ENCODE measurements at regions not wholly inside any gene's neighbourhood (a gene's known extent, or its start where the extent isn't known, plus 50 kb on each side); places are given as distances from the start of the nearest gene placed in this dataset.
"Not testable (repeated sequence)": the region's sequence is repeated elsewhere in the genome, so short reads cannot be mapped to it uniquely, and the experiment has no call there.

DNA sequence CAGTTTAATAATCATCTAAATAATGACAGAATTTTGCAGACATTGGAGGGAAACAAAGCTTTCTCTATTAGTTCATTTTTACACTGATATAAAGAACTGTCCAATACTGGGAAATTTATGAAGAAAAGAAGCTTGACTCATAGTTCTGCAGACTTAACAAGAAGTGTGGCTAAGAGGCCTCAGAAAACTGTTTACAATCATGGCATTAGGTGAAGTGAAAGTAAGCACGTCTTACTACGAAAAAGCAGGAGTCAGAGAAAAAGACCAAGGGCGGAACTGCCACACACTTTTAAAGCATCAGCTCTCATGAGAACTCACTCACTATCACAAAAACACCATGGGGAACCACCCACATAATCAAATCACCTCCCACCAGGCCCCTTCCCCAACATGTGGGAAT is 804.4 kb downstream of the FLRT2 start:
- no peak for DNase-seq

DNA sequence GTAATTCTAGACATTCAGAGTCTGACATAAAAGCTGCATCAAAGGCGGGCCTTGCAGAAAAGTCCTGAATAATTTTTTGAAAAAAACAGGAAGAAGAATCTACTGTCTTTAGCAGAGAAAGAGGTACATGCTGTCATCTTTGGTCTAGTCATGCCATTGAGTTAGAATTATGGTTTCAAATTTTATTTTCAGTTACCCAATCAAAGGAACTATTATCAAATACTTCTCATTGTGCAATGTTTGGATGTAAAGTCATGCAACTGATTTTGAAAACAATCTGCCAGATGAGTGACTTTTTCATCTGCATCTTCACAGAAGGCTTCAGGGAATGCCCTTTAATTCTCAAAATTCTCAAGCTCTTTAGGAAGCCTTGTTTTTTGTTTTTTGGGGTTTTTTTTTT is 803.5 kb downstream of the FLRT2 start:
- DNase-seq = no peak

DNA sequence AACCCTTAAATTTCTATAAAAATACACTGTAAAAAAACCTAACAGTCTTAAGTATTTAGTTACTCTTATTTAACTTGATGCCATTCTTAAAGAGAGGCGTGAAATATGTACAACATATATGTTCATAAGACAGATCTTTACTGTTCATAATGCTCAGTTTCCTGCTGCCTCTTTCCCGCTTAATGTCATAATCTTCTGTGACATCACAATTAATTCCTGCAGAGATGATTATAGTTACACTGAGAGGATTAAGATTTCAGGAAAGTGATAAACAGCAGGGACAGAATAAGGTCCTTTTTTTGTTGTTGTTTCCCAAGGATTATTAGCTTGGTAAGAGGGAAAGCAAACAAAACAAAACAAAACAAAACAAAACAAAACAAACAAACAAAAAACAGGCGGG is 801.4 kb downstream of the FLRT2 start:
- DNase-seq = no peak

DNA sequence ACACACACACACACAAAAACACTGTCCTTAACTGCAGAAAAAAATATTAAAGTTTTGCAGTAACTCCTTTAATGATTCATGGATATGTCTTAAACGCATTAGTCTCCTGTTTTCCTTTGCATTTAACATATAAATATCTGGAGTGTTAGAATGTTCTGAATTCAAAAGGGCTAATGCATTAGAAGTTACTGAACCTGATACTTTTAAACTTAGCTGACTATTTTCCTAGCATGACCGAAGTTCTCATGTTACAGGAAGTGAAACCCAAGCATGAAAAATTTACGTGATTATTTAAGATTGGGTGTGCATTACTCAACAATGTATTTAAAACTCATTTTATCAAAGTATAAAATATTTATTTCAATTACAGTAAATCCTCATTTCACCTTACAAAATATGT is 791.2 kb downstream of the FLRT2 start:
- no peak for DNase-seq

DNA sequence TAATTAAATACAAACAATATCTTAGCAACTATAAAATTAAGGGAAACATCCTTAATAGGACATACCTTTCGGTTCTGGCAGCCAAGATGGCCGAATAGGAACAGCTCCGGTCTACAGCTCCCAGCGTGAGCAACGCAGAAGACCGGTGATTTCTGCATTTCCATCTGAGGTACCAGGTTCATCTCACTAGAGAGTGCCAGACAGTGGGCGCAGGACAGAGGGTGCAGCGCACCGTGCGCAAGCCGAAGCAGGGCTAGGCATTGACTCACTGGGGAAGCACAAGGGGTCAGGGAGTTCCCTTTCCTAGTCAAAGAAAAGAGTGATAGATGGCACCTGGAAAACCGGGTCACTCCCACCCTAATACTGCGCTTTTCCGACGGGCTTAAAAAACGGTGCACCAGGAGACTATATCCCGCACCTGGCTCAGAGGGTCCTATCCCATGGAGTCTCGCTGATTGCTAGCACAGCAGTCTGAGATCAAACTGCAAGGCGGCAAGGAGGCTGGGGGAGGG is 782.3 kb downstream of the FLRT2 start:
- DNase-seq = not testable (repeated sequence)

GRCh38 chr14:86311151-86311550 is 781.2 kb downstream of the FLRT2 start:
- peak; percentile 9 for DNase-seq

GRCh38 chr14:86310611-86311010 is 780.7 kb downstream of the FLRT2 start:
- peak; percentile 37 for DNase-seq

GRCh38 chr14:86310148-86310547 is 780.2 kb downstream of the FLRT2 start:
- no peak for DNase-seq

GRCh38 chr14:86305058-86305457 is 775.1 kb downstream of the FLRT2 start:
- DNase-seq = no peak

DNA sequence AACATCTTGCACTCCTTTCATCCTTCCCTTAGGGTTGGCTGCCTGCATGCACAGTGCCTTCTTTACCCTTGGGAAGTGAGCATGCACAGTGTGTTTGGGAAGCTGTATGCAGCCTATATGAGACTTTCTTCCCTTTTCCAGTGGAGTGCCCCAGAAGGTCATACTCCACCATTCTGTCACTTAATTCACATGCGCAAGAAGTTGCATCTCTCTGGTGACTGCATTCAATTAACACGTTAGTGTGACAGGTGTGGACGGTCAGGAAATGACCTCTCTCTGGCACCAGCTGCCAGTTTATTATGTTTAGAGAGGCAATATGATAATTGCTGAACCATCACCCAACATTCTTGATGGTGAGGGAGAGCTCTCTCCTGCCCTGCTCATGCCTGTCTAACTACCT is 770.0 kb downstream of the FLRT2 start:
- no peak for DNase-seq

GRCh38 chr14:86296173-86296572 is 766.2 kb downstream of the FLRT2 start:
- peak; percentile 85 for DNase-seq

GRCh38 chr14:86288336-86288735 is 758.4 kb downstream of the FLRT2 start:
- peak; percentile 2 for DNase-seq

DNA sequence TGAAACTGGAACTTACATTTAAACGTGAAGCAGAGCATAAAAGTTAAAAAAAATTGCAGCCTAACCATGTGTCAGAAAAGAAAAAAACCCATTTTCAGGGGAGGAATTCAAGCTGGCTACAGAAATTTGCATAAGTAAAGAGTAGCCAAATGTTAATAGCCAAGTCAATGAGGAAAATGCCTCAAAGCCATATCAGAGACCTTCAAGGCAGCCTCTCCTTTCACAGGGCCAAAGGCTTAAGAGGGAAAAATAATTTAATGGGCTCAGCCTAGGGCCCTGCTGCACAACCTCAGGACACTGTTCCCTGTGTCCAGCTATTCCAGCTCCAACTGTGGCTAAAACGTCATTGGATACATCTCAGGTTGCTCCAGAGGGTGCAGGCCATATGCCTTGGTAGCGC is 749.5 kb downstream of the FLRT2 start:
- no peak for DNase-seq

- no peak for DNase-seq
Observed at GRCh38 chr14:86257973-86258372, 728.0 kb downstream of the FLRT2 start.

DNA sequence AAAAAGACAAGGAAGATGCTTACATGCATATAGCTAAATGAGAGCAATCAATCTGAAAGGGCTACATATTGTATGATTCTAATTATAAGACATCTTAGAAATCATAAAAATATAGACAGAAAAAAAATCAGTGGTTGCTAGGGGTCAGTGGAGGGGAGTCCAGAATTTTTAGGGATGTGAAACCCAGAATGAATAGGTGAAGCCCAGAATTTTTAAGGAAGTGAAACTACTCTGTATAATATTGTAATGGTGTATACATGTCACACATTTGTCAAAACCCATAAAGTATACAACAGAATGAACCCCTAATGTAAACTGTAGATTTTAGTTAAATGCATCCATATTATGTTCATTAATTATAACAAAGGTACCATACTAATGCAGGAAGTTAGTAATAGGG is 713.2 kb downstream of the FLRT2 start:
- DNase-seq = no peak

GRCh38 chr14:86237733-86238132 is 707.8 kb downstream of the FLRT2 start:
- no peak for DNase-seq

GRCh38 chr14:86221755-86222154 is 691.8 kb downstream of the FLRT2 start:
- no peak for DNase-seq

GRCh38 chr14:86221000-86221399 is 691.1 kb downstream of the FLRT2 start:
- no peak for DNase-seq

DNA sequence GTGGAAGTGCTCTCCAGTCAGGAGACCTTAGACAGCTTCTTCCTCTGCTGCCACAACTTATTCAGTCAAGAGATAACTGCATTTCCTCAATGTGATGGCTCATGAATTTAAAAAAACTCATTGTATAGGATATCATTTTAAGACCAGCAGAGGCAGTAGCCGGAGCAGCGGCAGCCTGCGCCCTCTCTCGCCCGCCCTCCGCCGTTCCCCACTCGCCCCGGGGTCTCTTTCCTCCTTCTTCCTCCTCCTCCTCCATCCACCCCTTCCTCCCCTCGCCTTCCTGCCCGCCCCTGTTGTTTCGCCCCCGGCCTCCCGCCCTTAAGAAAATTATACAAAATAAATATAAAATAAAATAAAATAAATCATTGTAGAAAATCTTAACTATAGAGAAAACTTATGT is 687.6 kb downstream of the FLRT2 start:
- DNase-seq = no peak

DNA sequence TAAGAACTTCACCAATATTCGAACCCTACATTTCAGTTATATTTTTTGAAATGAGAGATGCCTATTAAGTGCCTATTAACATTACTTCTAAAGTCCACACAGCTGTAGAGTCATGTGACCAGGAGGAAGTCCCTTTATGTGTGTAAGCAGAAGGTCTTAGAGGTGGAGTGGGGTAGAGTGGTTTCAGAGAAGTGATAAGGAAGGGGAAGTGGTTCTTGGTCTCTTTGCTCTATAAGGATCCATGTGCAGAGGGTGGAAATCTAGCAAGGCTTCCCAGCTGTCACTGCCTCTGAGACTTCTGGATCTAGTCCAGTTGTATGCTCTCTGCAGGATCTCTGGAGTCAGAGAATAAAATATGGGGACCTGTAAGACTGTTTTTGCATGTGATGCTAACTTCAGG is 673.9 kb downstream of the FLRT2 start:
- peak; percentile 20 for DNase-seq

- peak; percentile 41 for DNase-seq
Observed at GRCh38 chr14:86196471-86196870, 666.5 kb downstream of the FLRT2 start.

GRCh38 chr14:86193756-86194155 is 663.8 kb downstream of the FLRT2 start:
- DNase-seq = no peak

GRCh38 chr14:86179980-86180379 is 650.0 kb downstream of the FLRT2 start:
- no peak for DNase-seq

DNA sequence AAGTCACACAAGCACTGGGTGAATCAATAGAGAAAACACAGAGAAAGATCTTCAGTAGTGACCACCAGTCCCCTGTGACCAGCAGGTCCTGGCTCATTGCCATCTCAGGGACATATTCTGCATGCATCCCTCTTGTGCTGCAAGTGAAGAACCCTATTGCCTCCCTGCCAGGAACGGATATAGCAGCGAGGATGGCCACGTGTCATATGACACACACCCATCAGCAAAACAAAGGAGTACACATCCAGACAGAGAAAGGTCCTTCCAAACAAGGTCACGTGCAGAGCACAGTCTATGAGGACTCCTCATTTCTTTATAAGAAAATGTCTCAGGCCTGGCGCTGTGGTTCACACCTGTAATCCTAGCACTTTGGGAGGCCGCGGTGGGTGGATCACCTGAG is 638.4 kb downstream of the FLRT2 start:
- no peak for DNase-seq

DNA sequence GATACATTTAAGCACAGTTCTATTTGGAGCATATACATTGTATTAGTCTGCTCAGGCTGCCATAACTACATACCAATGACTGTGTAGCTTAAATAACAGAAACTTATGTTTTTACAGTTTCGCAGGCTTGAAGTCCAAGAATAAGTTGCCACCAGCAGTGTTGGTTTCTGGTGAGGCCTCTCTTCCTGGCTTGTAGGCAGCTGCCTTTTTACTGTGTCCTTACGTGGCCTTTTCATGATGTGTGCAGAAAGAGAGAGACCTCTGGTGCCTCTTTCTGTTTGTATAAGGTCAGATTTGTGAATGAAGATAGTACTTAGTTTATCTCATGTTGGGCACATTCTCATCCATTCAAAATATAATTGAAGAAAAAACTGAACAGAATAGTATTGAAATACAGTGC is 636.6 kb downstream of the FLRT2 start:
- DNase-seq = peak; percentile 1
